COLO668 (cell line): ENCODE measurements at regions not wholly inside any gene's neighbourhood (a gene's known extent, or its start where the extent isn't known, plus 50 kb on each side); places are given as distances from the start of the nearest gene placed in this dataset.
A peak's percentile ranks its signal among the peaks of the same experiment; 100 is the strongest.

Source experiments
- DNase-seq: peaks from one replicate; lab custom pipeline; 2025; ENCODE audit not compliant: unreplicated experiment; lab: John Stamatoyannopoulos, UW

DNA sequence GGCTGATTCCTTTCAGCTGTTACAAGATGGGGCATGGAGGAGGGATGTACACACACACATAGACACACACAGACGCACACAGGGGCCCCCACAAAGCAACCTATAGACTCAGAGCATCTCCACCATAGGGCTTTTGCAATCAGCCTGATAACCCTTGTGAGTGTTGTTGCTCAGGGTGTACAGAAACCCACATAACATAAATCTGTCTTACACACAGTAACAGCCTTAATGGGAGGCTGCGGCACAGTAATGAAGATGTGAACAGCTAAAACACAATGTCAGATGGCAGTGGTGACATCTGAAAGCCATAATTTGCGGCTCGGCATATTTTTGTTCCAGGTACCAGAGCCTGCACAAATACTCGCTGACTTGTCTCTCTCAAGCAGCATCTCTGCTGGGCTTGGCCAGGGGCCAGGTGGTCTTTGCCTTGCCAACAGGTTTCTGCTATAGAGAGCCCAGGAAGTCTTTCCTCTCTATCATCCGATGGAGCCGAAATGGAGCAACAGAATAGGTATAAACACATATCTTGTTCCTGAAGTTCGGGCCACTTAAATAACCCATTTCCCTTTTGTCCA lies 357.2 kb upstream of the GATB start:
- DNase-seq = no peak

DNA sequence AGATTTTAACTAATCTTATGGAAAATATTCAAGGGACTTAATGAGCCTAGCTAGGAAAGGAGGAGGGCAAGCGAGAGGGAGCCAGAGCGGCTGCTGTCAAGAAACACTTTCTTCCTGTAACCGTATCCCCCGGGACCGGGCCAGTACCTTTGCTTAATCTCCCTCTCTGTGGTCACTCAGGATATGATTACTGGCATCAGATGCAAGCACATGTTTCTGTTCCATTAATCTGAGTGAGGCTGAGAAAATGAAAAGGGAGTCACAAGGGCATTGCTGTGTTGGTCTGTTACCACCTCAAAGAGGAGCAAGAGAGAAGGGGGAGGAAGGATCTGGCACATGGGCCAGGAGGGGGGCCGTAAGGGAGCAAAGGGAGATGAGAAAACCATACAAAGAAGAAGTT lies 356.7 kb upstream of the GATB start:
- no peak for DNase-seq

DNA sequence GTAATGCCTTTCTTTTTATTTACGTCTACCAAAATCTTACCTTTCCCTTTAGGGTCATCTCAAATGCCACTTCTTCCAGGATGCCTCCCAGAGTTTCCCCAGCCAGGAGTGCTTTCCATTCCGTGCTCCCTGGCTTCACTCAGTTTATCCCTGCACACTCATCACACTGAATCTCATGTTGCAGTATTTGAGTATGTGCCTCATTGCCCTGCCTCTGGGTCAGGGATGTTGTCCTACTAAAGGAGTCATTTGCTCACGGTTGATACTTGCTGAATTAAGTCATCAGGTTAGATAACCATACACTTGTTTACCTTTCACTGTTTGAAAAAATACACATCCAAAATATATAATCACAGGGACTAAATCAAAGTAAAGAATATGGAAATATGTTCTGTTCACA lies 356.2 kb upstream of the GATB start:
- DNase-seq = no peak

DNA sequence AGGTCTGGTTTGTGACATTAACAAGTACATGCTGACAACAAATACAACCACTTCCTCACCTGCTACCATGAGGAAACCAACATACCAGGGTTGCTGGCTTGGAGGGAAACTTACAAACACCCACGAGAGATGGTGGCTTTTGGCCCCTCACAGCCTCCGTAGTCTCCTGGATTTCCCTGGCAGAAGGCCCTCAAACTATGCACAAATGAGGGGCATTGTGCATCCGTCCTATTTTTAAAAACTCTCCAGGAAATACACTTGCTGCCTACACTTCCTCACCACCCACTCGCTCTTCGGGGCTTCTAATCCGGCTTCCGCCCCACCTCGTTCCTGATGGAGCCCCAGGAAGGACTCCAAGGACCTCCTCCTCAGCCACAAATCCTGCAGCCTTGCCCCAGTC lies 355.0 kb upstream of the GATB start:
- DNase-seq = no peak

DNA sequence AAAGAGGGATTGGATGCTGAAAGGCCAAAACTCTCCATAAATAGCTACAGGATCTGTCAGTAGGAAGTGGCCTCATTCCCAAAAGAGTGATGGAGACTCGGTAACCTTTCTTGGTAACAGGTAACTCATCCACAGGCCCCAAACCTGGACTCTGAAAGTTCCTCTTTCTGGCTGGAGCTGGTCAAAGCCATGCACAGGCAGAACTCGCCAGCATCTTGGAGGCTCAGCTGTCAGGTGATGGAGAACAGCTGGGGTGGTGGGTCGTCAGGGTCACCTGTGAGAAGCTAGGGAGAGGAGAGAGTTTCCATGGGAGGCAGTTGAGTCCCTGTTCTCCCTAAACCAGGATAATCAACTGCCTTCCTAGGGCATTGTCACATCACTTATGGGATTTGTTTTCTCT lies 354.3 kb upstream of the GATB start:
- DNase-seq = no peak

DNA sequence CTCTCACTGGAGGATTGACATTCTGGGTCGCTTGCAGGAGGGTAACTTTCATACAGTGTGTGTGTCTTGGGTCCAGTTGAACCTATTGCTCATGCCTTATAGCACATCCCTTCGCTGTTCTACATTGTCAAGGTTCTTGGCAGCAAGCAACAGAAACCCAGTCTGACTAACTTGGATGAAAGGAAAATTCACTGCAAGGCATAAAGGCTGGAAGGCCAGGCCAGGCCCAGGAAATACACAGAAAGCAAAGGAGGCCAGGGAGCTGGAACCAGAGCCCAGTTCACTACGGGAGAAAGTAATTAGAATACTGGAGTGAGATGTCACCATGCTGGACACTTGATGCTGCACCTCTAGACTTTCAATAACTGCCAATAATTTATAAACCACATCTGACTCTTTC lies 353.8 kb upstream of the GATB start:
- DNase-seq = no peak

DNA sequence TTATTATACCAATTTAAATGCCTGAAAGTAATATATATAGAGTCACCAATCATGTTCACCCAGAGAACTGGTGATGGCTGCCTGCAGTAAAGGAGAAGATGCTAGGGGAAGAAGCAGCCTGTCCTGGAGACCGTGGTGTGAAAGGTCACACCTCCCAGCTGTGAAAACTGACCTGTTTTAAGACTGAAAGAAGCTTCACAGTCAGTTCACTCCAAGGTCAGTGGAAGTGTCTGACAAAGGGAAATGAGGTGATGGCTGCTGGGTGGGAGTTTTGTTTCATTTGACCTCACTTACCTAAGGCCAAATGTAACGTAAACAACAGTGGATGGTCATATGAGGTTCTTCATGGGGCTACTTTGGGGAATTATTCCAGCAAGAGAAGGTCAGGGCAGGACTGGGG lies 352.1 kb upstream of the GATB start:
- DNase-seq = no peak

DNA sequence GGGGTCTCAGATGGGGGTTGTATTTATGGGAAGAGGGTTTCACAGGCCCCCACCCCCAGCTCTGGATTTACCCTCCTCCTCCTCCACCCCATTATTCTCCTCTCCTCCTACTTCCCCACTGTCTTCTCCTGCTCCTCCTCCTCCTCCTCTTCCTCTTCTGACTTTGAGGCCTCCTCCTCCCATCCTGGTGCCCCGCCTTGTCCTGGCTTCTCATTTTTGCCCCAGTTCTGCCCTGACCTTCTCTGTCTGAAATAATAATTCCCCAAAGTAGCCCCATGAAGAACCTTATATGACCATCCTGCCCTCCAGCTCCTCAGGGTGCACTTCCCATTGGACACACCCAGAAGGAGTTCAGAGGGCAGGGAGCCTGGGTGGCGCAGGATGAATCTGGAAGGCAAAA lies 351.4 kb upstream of the GATB start:
- DNase-seq = no peak

DNA sequence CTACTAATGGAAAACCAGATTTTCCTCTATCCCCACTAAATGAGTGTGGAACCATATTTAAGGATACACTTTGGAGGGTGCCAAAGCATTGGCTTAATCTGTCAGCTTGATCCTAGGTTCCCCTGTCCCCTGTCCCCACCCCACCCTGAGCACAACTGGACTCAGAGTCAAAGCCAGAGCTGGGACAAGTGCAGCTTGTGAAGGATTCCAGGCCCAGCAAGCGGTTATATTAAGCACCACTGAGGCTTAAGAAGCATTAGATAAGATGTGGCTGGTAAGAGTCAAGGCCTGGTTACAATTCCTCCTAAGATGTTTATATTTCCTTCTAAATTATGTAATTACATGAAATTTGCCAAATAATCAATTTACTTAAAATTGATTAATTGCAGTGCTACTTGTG lies 350.0 kb upstream of the GATB start:
- no peak for DNase-seq

DNA sequence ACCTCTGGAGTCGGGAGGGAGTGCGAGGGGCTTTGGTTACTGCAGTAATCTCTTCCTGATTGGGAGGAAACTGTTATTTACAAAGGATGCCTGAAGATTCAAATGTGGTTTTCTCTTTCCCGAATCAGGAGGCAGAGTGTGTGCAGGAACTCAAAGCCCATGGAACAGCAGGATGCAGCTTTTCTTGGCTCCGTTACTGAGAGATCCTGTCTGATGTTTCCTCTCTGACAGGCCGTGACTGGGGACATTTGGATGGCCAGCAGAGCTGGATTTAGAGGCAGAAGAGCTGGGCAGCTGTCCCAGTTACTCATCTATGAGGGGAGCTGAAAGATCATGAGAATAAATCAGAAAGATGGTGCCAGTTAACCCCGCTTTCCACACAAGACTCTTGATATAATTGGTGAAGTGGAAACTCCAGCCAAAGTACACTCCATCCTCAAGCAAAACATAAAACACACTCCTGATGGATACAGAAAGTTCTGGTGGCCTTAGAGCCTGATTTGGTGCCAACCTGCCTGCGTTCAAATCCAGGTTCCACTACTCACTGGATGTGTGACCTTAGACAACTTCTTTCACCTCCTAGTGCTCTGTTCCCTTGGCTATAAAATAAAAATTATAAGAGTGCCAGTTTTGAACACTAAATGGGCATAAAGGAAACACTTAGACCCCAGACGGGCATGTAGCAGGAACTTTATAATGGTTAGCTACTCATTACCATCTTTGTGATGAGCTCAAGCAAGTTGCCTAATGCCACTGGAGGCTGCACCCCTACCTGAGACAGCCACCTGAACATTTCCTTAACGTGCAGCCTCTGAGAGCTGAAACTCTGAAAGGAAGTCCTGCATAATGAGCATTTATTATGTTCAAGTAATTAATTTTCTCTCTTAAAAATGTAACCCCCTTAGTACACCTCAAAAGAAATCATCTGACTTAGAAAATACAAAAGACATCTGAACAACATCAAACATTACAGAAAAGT lies 349.0 kb upstream of the GATB start:
- no peak for DNase-seq

DNA sequence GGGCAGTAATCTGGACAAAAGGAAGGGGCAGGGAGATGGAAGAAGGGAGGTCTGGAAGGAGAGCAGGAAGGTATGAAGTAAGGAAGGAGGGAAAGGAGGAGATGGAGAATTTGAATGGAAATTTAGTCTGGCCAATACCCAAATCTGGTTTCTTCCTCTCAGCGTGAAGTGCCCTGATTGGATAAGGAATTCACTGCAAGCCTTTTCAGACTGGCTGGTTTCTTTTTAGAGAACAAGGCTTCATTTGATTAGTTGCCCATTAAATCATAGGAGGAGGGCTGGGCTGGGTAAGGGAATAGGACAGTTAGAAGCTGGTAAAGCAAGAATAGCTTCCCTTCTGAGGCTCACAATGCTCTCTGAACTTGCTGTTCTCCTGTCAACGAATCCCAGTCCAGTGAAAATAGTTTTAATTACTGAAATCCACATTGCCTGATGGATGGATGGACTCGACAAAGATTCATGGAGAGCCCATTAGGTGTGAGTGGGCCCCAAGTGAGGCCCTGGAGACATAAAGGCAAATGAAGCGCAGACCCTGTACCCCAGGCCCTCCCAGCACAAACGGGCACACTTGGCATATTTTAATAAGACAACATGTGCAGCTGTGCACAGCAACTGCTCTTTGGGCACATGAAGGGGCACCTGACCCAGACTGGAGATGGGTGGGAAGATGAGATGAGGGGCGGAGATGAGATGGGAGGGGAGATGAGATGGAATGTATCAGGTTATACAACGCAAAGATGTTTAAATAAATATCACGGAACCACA lies 347.1 kb upstream of the GATB start:
- DNase-seq = no peak

DNA sequence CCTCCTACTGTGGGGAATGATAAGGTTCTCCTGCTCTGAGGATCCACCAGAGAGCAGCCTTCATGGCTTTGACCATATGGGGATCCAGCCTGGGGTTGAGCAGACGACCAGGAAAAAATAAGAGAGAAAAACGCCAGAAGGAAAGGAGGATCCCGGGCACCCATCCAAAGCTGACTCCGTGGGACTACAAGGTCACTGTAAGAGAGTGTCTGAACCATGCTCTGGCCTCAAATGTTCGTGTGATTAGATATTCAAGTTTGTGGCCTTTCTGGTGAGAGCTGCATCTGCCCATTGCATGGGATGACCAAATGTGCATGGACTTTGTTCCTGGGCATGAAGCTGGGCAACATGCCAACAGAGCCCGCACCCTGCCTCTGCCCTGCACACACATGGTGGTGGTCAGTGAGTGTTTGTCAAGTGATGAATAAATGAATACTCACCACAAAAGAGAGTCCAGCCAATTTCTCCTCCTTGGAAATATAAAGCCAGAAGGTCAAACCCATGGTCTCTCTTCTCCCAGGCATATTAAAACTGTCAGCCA lies 346.0 kb upstream of the GATB start:
- peak; percentile 67 for DNase-seq

DNA sequence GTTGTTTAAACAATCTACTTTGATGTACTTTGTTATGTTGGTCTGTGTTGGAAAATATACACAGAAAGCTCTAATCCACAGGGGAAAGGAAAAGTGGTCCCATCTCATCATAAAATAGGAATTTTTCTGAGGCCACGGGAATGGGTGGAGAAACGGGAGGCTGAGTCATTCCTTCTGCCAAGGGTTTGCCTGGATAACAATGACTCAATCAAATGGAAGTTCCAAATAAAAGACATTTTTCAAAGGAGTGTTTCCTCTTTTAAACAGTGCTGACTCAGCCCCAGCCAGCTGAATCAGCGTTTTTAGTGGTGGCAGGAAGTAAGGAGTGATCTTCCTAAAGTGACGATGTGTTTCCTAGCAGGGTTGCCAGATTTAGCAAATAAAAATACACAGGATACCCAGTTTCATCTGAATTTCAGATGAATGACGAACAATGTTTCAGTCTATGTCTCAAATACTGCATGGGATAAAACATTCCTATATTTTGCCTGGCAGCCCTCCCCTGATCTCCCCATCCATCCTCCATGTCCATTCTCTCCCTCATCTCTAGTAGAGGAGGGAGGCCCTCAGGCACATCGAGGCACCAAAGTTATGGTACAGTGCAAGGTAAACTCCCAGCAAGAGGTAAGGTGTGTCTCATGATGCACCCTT lies 345.4 kb upstream of the GATB start:
- DNase-seq = peak; percentile 52

DNA sequence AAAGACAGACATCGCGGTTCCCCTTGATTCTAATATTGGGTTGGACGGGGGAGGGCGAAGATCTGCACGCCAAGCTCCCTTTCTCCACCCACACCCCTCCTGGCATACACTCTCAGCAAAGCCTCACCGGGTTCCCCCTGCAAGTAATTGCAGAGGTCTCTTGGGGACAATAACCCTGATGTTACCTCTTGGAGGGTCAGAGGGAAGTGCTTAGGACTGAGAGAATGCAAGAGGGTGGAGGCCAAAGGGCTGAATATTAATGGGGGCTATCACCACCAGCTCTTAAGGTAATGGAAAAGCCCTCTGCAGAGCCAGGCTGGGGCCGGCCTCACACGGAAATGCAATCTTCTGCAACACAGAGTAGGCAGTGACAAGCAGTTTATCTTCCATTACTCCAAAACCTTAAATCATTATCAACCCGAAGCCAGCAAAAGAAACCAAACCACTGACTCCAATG lies 344.1 kb upstream of the GATB start:
- no peak for DNase-seq

DNA sequence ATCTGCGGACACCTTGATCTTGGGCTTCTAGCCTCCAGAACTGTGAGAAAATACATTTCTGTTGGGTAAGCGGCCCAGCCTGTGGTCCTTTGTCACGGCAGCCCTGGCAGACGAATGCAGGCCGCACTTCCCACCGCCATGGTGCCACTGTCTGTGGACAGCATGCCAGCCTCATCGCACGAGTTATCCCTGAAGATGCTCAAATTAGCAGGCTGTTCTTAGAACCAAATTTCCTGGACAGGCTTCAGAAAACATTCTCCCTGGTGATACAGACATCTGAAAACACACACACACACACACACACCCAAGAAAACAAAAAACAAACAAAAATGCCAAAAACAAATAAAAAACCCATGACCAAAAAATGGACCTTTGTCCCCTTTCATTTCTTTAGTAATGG lies 343.5 kb upstream of the GATB start:
- no peak for DNase-seq

DNA sequence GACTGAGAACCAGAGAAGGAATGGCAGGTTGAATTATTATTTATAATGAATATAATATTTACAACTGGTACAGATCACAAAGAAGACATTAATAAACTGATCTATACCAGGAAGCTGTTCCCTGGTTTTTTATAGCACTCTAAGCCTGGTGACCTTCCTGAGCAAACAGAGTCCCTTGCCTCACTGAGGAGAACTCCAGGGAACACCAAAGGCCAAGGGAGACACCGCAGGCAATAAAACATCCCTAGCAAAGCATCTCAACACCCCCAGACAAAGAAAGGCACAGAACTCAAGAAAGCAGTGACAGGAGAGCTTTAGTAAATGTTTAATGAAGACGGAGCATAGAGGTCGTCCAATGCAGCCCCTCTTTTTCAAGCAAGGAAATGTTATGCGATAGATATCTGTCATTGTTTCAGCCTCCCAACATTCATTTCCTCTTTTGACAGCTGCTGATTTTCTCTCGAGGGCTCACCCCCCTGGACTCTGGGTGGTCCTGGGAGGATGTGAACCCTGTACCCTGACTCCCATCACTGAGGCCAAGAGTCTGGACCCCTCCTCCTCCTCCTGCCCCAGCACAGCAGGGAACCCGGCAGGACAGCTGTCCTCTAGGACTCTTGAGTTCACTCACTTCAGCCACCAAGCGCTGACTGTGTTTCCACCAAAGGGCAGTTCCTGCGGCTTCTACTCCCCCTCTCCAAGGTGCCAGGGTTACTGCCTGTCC lies 342.5 kb upstream of the GATB start:
- no peak for DNase-seq

DNA sequence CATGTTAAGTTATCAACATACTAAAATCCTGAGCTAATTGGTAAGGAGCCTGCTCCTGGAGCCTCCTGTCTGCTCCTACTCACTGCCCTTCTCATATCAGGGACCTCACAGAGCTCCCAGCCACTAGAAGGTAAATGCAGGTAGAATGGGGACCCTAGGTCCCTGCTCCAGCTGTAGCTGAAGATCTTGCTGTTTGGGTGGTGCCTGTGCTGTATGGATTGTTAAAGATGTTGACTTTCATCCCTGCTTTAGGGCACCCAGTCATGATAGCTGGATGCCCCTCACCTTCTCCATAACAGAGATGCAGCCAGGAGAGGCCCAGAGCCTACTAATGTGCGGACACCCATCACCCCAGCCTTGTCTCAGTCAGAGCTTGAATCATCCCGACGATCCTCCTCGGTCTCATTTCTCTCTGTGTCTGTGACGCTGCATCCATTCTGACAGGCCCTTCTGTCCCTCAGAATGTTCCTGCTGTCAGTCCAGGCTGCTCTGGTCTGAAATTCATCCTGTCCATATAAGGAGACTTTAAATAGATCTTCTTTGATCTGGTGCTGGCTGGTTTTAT lies 341.7 kb upstream of the GATB start:
- no peak for DNase-seq

DNA sequence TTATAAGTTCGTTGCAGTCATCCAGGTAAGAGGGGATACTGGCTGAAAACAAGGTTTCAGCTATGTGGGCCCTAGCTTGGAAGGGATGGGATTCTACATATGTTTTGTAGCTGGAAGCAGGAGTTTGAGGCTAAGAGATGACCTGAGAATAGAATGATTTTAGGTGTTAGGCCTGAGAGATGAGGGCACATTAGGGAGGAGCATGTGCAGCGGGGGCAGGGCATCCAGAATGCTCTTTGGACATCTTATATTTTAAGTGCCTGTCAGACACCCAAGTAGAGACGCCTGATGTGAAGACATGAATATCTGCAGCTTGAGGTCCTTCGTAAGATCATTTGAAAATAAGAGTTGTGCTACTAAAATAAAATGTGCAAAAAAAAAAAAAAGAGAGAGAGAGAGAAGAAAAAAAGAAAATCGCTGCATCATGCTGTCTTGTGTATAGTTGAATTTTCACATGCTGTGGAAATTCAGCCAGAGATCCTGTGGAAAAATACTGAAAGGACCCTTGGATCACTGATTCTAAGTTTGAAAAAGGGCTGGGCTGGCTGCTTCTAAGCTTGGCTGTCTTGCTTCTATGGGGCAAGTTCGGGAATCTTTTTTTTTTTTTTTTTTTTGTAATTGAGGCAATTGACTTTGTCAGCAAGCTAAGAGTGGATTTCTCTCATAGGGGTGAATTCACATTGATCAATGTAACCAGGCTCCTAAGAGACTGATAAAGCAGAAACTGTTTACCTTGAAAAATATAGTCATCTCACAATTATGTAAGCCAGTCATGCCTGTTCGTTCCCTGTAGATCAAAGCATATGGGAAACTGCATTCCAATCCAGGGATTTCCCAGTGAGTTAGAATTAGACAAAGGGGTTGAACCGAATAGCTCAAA lies 341.0 kb upstream of the GATB start:
- no peak for DNase-seq
